Neural progenitor cell (in vitro differentiated cells): ENCODE measurements at regions not wholly inside any gene's neighbourhood (a gene's known extent, or its start where the extent isn't known, plus 50 kb on each side); places are given as distances from the start of the nearest gene placed in this dataset.

Experiments
- CTCF ChIP-seq: fragments of 200-600 bp; sonication (generic); IDR thresholded peaks from 2 replicates; pipeline ENCODE4 v1.5.1; 2017; ENCODE audit warnings: antibody characterized with exemption, mild to moderate bottlenecking
- EZH2phosphoT487 ChIP-seq: fragments of 200-600 bp; sonication (generic); IDR thresholded peaks from 2 replicates; pipeline ENCODE4 v1.6.1; 2017; ENCODE audit warnings: antibody characterized with exemption

- TF ChIP-seq CTCF (no peak), EZH2phosphoT487 (no peak)
These were observed 327.4 kb upstream of the MAP3K7 start for GRCh38 chr6:90914312-90914711.
